COR-L47 (cell line): ENCODE measurements at regions not wholly inside any gene's neighbourhood (a gene's known extent, or its start where the extent isn't known, plus 50 kb on each side); places are given as distances from the start of the nearest gene placed in this dataset.
"Not testable (repeated sequence)": the region's sequence is repeated elsewhere in the genome, so short reads cannot be mapped to it uniquely, and the experiment has no call there.

Experiments used
- DNase-seq: peaks from one replicate; lab custom pipeline; 2025; lab: John Stamatoyannopoulos, UW

DNA sequence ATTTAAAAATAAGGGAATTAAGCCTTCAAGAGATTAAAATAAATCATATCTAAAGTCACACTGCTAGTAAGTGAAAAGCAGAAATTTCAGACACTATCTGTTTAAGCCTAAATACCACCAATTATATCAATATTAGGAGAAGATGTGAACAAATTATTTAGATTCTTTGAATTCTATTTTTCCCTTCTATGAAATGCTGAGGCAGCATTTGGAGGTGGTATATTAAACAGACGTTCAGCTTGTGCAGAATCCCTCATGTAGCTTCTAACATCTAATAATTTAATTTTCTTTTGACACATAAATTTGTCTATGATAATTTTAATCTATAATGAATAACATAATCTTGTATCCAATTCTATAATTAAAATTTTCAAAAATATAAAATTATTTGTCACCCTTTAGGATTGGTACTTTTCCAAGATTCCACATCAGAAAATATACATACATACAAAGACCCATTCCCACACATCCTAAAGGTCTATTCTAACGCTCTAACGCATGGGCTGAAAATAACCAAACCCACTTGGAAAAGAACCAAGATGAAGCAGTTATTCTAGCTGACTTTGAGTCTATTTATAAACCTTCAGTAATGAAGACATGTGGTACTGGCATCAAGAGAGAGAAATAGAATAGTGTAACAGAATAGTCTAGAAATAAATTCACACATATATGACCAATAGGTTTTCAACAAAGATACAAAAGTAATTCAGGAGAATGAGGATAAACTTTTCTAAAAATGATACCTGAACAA is 751.8 kb downstream of the GALC start:
- no peak for DNase-seq

GRCh38 chr14:87240319-87240718 is 752.7 kb downstream of the GALC start:
- DNase-seq = not testable (repeated sequence)

DNA sequence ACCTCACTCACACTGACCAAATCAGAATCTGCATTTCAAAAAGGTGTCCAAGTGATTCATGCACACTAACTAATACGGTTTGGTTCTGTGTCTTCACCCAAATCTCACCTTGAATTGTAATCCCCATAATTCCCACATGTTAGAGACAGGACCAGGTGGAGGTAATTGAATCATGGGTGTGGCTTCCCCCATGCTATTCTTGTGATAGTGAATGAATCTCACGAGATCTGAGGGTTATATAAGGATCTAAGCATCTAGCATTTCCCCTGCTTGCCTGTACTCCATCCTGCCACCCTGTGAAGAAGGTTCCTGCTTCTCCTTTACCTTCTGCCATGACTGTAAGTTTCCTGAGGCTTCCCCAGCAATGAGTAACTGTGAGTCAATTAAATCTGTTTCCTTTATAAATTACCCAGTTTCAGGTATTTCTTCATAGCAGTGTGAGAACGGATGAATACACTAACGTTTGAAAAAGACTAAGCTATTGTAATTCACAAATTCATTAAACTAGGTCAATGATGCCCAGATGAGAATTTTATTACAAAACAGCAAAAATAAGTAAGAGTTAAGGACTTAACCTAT is 759.1 kb downstream of the GALC start:
- no peak for DNase-seq

GRCh38 chr14:87233266-87233665 is 759.7 kb downstream of the GALC start:
- DNase-seq = peak; percentile 22

DNA sequence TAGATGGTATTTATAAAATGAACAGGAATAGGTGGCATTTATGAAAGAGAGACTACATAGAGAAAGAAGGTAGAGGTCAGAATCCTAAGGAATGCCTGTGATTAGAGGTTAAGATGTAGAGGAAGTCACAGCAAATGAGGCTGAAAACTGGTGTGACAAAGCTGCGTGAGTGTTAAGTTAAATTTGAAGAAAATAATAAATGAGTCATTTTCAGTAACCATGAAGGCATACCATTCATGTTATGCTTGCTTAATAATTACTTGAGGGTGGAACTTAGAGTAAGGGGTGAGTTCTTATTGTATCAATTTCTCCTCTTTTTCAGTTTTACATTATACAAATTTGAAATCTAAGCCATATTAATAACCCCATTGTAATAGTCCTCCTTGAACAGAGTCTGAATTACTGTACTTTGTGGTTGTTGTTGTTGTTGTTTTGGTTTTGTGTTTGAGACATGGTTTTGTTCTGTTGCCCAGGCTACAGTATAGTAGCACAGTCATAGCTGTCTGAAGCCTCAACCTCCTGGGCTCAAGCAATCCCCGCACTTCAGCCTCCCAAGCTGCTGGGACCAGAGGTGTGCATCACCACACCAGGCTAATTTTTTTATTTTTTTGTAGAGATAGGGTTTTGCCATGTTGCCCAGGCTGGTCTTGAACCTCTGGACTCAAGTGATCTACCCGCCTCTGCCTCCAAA is 761.5 kb downstream of the GALC start:
- no peak for DNase-seq

DNA sequence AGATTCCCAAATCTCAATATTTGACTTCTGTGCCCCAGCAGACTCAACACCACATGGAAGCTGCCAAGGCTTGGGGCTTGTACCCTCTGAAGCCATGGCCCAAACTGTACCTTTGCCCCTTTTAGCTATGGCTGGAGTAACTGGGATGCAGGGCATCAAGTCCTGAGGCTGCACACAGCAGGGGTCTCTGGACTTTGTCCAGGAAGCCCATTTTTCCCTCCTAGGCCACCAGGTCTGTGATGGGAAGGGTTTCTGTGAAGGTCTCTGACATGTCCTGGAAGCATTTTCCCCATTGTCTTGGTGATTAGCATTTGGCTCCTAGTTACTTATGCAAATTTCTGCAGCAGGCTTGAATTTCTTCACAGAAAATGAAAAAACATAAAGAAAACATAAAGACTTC is 762.3 kb downstream of the GALC start:
- DNase-seq = no peak

DNA sequence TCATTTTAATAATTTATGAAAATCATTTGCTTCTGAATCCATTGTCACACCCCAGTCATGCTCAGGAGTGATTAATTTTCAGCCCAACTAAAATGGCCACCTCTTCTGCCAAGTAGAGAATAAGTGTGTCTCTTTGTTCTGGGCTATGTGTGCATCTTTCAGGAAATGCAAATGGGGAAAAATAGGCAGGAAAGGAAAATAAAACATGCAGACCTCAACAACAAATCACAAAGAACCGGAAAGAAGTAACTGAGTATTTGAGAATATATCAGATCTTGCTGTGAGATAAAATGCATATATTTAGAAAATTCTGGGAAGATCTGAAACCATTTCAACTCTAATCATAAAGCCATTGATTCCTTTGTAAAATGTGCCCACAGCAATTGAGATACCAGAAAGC is 763.9 kb downstream of the GALC start:
- DNase-seq = no peak

GRCh38 chr14:87217023-87217422 is 776.0 kb downstream of the GALC start:
- DNase-seq = no peak

DNA sequence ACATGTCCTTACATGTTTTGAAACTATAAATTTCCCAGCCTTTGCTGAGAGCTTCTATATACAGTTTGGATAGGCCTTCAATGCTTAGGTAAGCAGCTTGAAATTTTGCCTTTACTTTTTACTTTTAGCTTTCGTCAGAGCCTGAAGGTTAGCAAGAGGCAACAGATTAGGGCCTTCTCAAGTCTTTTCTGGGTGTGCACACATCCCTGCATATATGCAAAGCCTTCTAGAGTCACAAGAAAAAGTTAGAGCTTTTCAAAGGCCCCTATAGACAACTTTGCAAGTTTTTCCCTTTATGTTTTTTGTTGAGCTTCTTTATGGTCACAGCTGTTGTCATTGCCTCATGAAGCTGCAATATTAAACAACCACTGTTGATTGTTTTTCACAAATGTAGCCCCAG is 778.4 kb downstream of the GALC start:
- DNase-seq = no peak

- no peak for DNase-seq
Measured at GRCh38 chr14:87207756-87208155, 785.2 kb downstream of the GALC start.

DNA sequence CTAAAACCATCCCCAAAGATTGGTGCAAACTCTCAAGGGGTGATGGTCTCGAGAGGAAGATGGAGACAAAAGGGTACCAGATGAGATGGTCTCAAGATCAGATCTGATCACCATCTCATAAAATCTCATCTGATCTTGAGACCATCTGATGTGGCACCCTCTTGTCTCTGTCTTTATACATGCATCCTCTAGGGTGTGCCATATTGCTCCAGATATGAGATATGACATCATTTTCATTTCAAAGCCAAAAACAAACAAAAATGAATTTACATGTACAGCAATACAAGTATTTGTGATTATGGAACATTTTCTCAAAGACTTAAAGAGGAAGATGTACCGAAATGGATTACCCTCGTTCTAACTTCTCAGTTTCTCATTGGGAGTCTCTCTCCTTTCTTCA is 787.2 kb downstream of the GALC start:
- DNase-seq = no peak

- no peak for DNase-seq
Measured at GRCh38 chr14:87203346-87203745, 789.6 kb downstream of the GALC start.

GRCh38 chr14:87199381-87199780 is 793.6 kb downstream of the GALC start:
- DNase-seq = no peak

GRCh38 chr14:87196436-87196835 is 796.5 kb downstream of the GALC start:
- DNase-seq = no peak

DNA sequence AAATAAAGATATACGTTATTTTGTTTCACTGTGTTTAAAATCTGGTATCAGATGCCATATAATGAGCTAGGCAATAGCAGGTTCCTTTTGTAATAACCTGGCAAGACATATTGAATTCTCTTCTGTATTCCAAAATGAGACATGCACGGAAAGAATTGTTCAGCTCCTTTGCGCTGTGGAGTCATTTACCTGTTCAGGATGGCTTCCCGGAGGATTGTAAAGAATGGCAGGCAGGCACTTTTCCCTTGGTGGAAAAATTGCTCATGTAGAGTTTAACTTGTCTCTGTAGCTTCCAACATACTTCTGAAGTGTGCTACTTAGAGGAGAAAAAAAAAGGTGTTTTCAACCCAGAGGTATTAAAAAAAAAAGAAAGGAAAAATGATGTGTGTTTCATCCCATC is 805.2 kb downstream of the GALC start:
- no peak for DNase-seq

- no peak for DNase-seq
Measured at GRCh38 chr14:87186737-87187136, 806.2 kb downstream of the GALC start.

DNA sequence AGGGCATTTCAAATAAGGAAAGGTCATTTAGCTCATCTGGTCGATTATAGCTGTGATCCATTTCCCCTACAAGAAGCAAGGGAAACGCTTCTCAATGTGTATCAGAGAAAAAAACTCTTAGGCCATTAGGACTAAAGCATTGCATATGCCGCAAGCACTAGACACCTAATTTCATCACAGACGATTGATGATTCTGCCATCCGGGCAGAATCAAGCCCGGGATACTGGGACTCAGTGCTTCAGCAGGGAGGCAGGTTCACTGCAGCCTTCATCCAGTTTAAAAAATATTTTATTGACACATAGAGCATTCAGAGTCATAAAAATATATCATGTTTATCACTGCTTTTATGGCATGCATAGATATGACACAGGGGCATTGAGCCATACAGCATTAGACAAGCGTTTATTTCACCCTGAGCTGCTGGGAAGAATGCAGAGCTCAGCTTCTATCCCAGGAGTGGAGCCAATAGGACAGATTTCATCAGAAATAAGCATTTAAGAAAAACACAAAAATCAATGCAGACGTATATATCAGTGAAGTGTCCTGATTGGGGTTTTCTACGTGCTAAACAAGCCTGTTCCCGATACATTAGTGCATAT is 806.9 kb downstream of the GALC start:
- no peak for DNase-seq

DNA sequence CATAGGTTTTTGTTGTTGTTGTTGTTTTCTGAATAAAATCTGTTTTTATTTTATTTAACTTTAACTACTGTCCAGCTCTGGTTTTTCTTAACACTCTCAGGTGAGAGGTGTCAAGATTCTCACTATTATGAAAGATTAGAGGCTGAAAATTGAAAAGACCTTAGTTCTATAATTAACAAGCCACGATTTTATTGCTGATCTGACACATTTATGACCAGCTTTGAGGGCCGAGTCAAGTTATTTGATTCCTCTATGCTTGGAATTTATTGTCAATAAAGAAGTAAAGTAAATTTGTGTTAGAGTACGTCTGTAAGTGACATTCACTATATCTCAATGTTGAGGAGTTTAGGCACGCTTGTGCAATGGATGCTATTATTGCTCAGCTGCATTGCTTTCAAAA is 808.8 kb downstream of the GALC start:
- DNase-seq = no peak

GRCh38 chr14:87181288-87181687 is 811.7 kb downstream of the GALC start:
- DNase-seq = no peak

- no peak for DNase-seq
Measured at GRCh38 chr14:87179936-87180335, 813.0 kb downstream of the GALC start.

- no peak for DNase-seq
Measured at GRCh38 chr14:87178277-87178676, 814.7 kb downstream of the GALC start.

- peak; percentile 83 for DNase-seq
Measured at GRCh38 chr14:87175175-87175574, 817.8 kb downstream of the GALC start.

GRCh38 chr14:87171141-87171540 is 821.8 kb downstream of the GALC start:
- DNase-seq = no peak
